Smooth muscle cell (in vitro differentiated cells): ENCODE measurements at regions not wholly inside any gene's neighbourhood (a gene's known extent, or its start where the extent isn't known, plus 50 kb on each side); places are given as distances from the start of the nearest gene placed in this dataset.
"Not testable (repeated sequence)": the region's sequence is repeated elsewhere in the genome, so short reads cannot be mapped to it uniquely, and the experiment has no call there.

Source experiments
- DNase-seq: peaks from one replicate; lab custom pipeline; 2025; ENCODE audit not compliant: unreplicated experiment; lab: John Stamatoyannopoulos, UW
- H2AFZ ChIP-seq: fragments of 200-600 bp; sonication (generic); 2 replicates; pipeline ENCODE4 v1.6.0; 2016; ENCODE audit warnings: antibody characterized with exemption, low read depth, mild to moderate bottlenecking
- H3F3A ChIP-seq: fragments of 200-600 bp; sonication (generic); 2 replicates; pipeline ENCODE4 v1.6.0; 2017; ENCODE audit warnings: antibody characterized with exemption, low read depth
- H3K27ac ChIP-seq: fragments of 200-600 bp; sonication (generic); 2 replicates; pipeline ENCODE4 v1.5.1; 2016; ENCODE audit warnings: low read depth, mild to moderate bottlenecking
- H3K27me3 ChIP-seq: fragments of 200-600 bp; sonication (generic); 2 replicates; pipeline ENCODE4 v1.6.1; 2016; ENCODE audit warnings: low read depth, mild to moderate bottlenecking
- H3K36me3 ChIP-seq: fragments of 200-600 bp; sonication (generic); 2 replicates; pipeline ENCODE4 v1.5.1; 2016; ENCODE audit warnings: low read depth
- H3K4me1 ChIP-seq: fragments of 200-600 bp; sonication (generic); 2 replicates; pipeline ENCODE4 v1.5.1; 2016; ENCODE audit warnings: low read depth
- H3K4me2 ChIP-seq: fragments of 200-600 bp; sonication (generic); 2 replicates; pipeline ENCODE4 v1.6.0; 2016; ENCODE audit warnings: mild to moderate bottlenecking
- H3K4me3 ChIP-seq: fragments of 200-600 bp; sonication (generic); 2 replicates; pipeline ENCODE4 v1.5.1; 2016; ENCODE audit warnings: mild to moderate bottlenecking
- H3K79me2 ChIP-seq: fragments of 200-600 bp; sonication (generic); 2 replicates; pipeline ENCODE4 v1.6.0; 2016; ENCODE audit warnings: low read depth, mild to moderate bottlenecking
- H3K9ac ChIP-seq: fragments of 200-600 bp; sonication (generic); 2 replicates; pipeline ENCODE4 v1.6.0; 2016; ENCODE audit warnings: low read depth
- H3K9me3 ChIP-seq: fragments of 200-600 bp; sonication (generic); replicated peaks from 2 replicates; pipeline ENCODE4 v1.5.1; 2016; ENCODE audit warnings: low read depth
- H4K20me1 ChIP-seq: fragments of 200-600 bp; sonication (generic); 2 replicates; pipeline ENCODE4 v1.6.0; 2016; ENCODE audit warnings: low read depth
- WGBS: methylation state at CpG from one replicate; pipeline ENCODE4 v1.1.7; 2016; ENCODE audit warnings: low lambda C conversion rate; 5-methylcytosine and 5-hydroxymethylcytosine counted together
- TF ChIP-seq, protein P1 (sequence below): fragments of 200-600 bp; sonication (generic); IDR thresholded peaks from 2 replicates; pipeline ENCODE4 v1.5.1; 2017; ENCODE audit warnings: borderline replicate concordance, mild to moderate bottlenecking, antibody characterized with exemption; ENCODE audit not compliant: insufficient read depth, poor library complexity, severe bottlenecking

DNA sequence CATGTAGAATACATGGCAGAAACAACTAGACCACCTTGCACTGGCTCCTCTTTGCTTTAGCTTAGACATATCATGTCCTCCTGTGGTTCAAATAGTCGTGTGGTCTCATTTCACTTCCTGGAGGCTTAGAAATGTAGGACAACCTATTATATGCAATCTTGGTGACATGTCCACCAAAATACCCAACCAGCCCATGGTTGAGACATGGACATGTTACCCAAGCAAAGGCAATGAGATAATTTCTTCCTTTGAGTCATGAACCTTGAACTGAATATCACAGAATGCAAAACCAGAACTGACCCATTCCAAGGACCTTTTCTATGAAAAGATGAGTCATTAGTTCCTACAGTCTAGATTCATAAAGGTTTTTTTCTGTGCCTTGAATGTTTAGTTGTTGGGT is 309.0 kb upstream of the MDFIC2 start:
- Histone ChIP-seq H2AFZ (no peak overlapping the region), H3K36me3 (no peaks in the 10 kb centered on the region), H3K4me3 (no peak overlapping the region), H3K27ac (no peak overlapping the region), H3K4me1 (no peaks in the 10 kb centered on the region), H3K27me3 (no peaks in the 10 kb centered on the region), H3K9ac (no peak overlapping the region), H3K4me2 (no peak overlapping the region), H3K79me2 (no peaks in the 10 kb centered on the region), H3K9me3 (no peaks in the 10 kb centered on the region), H3F3A (no peaks in the 10 kb centered on the region), H4K20me1 (no peaks in the 10 kb centered on the region)
- no peak for DNase-seq
- WGBS = 90% methylated on average over 1 of the region's 1 CpG
- TF ChIP-seq, protein P1, sequence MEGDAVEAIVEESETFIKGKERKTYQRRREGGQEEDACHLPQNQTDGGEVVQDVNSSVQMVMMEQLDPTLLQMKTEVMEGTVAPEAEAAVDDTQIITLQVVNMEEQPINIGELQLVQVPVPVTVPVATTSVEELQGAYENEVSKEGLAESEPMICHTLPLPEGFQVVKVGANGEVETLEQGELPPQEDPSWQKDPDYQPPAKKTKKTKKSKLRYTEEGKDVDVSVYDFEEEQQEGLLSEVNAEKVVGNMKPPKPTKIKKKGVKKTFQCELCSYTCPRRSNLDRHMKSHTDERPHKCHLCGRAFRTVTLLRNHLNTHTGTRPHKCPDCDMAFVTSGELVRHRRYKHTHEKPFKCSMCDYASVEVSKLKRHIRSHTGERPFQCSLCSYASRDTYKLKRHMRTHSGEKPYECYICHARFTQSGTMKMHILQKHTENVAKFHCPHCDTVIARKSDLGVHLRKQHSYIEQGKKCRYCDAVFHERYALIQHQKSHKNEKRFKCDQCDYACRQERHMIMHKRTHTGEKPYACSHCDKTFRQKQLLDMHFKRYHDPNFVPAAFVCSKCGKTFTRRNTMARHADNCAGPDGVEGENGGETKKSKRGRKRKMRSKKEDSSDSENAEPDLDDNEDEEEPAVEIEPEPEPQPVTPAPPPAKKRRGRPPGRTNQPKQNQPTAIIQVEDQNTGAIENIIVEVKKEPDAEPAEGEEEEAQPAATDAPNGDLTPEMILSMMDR = no peak

- no peaks in the 10 kb centered on the region for H3K36me3 ChIP-seq
- H3F3A ChIP-seq = no peaks in the 10 kb centered on the region
- no peak overlapping the region for H3K4me2 ChIP-seq
- H3K9me3 ChIP-seq = no peaks in the 10 kb centered on the region
- H3K79me2 ChIP-seq = no peaks in the 10 kb centered on the region
- TF ChIP-seq, protein P1 = no peak
- H4K20me1 ChIP-seq = no peaks in the 10 kb centered on the region
- no peak overlapping the region for H2AFZ ChIP-seq
- no peak overlapping the region for H3K4me3 ChIP-seq
- H3K9ac ChIP-seq = no peak overlapping the region
- no peak for DNase-seq
- no peak overlapping the region for H3K27ac ChIP-seq
- H3K27me3 ChIP-seq = no peaks in the 10 kb centered on the region
- 94% methylated on average over 2 of the region's 2 CpGs for WGBS
- H3K4me1 ChIP-seq = no peaks in the 10 kb centered on the region
Measured at GRCh38 chr3:70620956-70621355, 308.5 kb upstream of the MDFIC2 start.

DNA sequence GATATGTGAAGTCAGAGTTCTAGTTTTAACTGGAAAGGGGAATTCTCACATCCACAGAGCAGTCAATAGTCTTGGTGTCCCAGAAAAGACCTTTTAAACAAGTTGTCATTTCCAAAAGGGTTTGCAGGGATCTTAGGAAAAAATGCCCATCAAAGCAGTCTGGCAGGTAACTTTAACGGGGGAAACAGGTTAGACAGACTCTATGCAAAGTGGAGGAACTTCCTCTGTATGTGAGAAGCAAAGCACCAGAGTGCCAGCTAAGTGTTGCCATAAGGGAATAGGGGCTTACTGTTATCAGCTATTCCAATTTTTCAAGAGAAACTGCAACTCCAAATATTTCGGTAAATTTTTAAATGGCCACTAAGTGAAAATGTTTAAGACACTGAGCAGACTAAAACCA is 307.9 kb upstream of the MDFIC2 start:
- Histone ChIP-seq H3K9ac (no peak overlapping the region), H3K27ac (no peak overlapping the region), H3K79me2 (no peaks in the 10 kb centered on the region), H3K4me2 (no peak overlapping the region), H3K4me3 (no peak overlapping the region), H3K9me3 (no peaks in the 10 kb centered on the region), H3K36me3 (no peaks in the 10 kb centered on the region), H4K20me1 (no peaks in the 10 kb centered on the region), H3K27me3 (no peaks in the 10 kb centered on the region), H2AFZ (no peak overlapping the region), H3K4me1 (no peaks in the 10 kb centered on the region), H3F3A (no peaks in the 10 kb centered on the region)
- 50% methylated on average over 2 of the region's 2 CpGs for WGBS
- TF ChIP-seq, protein P1 = no peak
- DNase-seq = no peak

DNA sequence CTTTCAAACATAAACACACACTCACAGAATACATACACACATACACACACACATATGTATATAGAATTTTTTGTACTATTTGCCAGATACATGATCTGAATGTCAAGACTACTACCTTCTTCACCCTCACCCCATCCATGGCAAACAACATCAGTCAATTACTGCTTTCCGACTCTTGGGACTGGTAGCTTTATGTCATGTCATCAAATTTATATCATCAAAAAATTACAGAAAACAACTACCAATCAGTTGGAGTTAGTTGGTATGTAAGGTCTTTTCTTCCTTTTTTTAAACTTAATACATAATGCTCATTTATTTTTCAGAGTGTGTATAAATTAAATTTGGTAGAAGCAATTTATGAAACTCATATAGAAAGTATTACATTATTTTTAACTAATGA is 305.7 kb upstream of the MDFIC2 start:
- TF ChIP-seq, protein P1 = no peak

DNA sequence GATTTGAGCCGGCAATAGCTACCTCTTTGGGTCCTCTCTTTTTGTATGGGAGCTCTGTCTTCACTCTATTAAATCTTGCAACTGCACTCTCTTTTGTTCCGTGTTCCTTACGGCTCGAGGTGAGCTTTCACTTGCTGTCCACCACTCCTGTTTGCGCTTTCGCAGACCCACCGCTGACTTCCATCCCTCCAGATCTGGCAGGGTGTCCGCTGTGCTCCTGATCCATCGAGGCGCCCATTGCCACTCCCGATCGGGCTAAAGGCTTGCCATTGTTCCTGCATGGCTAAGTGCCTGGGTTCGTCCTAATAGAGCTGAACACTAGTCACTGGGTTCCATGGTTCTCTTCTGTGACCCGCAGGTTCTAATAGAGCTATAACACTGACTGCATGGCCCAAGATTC is 304.9 kb upstream of the MDFIC2 start:
- H3K4me3 ChIP-seq, H3K27ac ChIP-seq, H3K4me1 ChIP-seq, H3K4me2 ChIP-seq, DNase-seq, H3K9me3 ChIP-seq, H3K27me3 ChIP-seq, H3K36me3 ChIP-seq, H4K20me1 ChIP-seq, H3K9ac ChIP-seq, H3K79me2 ChIP-seq, H2AFZ ChIP-seq, H3F3A ChIP-seq: not testable (repeated sequence)
- WGBS = 90% methylated on average over 14 of the region's 14 CpGs

More for the DNA sequence above, 305.7 kb upstream of the MDFIC2 start:
- H3K27me3 ChIP-seq = no peaks in the 10 kb centered on the region
- H3K27ac ChIP-seq = no peak overlapping the region
- H3K4me1 ChIP-seq = no peaks in the 10 kb centered on the region
- H3F3A ChIP-seq = no peaks in the 10 kb centered on the region
- no peaks in the 10 kb centered on the region for H3K79me2 ChIP-seq
- H3K9ac ChIP-seq = no peak overlapping the region
- H3K36me3 ChIP-seq = no peaks in the 10 kb centered on the region
- H3K9me3 ChIP-seq = no peaks in the 10 kb centered on the region
- DNase-seq = no peak
- WGBS = 93% methylated on average over 1 of the region's 1 CpG
- no peak overlapping the region for H3K4me3 ChIP-seq
- no peak overlapping the region for H3K4me2 ChIP-seq
- no peaks in the 10 kb centered on the region for H4K20me1 ChIP-seq
- no peak overlapping the region for H2AFZ ChIP-seq
